GM13977 (cell line): ENCODE measurements at regions not wholly inside any gene's neighbourhood (a gene's known extent, or its start where the extent isn't known, plus 50 kb on each side); places are given as distances from the start of the nearest gene placed in this dataset.

Experiments used
- DNase-seq: peaks from one replicate; pipeline ENCODE4 v3.0.0; 2012; ENCODE audit warnings: low spot score
- in situ Hi-C: fragments of 300-500 bp; cut with MboI; formaldehyde crosslinking; loops from one replicate; pipeline ENCODE4 v1.12.0; 2022; ENCODE audit warnings: low sequenced_read_pairs, low pct_unique_long_range_greater_than_20kb, mixed read lengths, inconsistent platforms; ENCODE audit not compliant: unreplicated experiment
- TF ChIP-seq, protein P1 (sequence below): IDR thresholded peaks from 2 replicates; pipeline ENCODE4 v1.5.1; 2012; ENCODE audit warnings: mild to moderate bottlenecking, control low read depth; ENCODE audit not compliant: insufficient read depth; ENCODE audit errors: extremely low read depth, missing control alignments

DNA sequence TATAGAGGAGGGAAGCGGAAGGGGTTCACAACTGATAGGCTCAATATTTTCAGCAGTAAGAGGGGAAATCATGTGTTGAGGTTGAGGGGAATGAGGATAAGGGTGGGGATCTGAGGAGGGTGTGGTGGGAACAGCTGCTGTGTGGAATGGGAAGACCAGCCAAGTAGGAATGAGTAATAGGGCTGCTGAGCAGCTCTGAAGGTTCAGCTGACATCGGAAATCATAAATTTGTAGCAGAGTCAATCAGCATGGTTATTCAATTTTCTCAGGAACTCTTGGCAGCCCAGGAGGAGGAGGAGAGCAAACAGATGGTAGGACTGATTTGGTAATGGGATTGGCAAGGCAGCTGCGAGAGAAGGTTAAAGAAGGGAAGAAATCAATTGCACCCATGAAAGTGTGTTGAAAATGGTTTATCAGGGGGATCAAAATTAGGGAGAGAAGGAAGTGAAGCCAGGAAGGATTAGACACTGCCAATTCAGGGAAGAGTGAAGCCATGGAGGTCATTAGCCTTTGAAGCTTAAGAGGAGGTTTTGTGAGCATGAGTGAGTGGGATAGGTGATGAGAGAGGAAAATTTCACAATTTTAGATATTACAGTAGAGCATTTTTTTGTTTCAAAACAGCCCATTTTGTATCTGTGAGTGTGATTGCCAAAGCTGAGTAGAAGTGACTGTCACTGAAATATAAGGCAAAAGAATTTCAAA, 82.6 kb downstream of the PCDH7 start:
- TF ChIP-seq, protein P1, sequence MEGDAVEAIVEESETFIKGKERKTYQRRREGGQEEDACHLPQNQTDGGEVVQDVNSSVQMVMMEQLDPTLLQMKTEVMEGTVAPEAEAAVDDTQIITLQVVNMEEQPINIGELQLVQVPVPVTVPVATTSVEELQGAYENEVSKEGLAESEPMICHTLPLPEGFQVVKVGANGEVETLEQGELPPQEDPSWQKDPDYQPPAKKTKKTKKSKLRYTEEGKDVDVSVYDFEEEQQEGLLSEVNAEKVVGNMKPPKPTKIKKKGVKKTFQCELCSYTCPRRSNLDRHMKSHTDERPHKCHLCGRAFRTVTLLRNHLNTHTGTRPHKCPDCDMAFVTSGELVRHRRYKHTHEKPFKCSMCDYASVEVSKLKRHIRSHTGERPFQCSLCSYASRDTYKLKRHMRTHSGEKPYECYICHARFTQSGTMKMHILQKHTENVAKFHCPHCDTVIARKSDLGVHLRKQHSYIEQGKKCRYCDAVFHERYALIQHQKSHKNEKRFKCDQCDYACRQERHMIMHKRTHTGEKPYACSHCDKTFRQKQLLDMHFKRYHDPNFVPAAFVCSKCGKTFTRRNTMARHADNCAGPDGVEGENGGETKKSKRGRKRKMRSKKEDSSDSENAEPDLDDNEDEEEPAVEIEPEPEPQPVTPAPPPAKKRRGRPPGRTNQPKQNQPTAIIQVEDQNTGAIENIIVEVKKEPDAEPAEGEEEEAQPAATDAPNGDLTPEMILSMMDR: no peak
- DNase-seq: no peak
- in situ Hi-C loops: no loop called here

DNA sequence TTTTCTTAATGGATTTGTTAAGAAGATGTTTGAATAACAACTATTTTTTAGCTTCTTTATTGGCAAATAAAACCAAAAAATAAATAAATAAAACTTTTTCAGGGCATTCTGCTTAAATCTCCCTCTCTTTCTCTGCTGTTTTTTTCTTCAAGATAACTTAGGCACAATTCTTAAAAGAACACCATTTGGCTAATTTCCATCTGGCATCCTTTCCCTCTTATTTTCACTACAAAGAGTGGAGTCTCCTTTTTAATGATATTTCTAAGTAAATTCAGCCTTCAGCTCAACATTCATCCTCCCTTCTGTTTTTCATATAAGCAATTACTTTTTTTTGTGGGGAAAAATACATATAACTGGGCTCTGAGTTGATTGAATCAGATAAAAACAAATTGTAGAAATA, 88.1 kb downstream of the PCDH7 start:
- DNase-seq: no peak
- in situ Hi-C loops: no loop called here
- TF ChIP-seq, protein P1: no peak

DNA sequence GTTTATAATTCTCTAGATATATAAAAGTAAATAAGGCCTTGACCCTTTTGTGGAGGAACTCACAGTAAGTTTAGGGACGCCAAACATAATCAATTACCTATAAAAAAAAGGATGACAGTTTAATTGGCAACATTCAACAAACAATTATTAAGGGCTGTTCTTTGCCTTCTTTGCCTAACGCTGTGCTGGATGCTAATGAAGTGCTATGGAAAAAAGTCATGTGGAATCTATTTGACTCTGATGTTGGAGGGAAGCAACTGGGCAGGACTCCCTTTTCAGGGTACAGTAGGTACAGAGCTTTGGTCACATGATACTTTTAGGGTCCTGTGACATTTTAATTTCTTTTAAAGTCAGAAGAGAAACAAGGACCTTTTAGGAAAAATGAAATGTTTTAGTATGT, 91.1 kb downstream of the PCDH7 start:
- TF ChIP-seq, protein P1: no peak
- no peak for DNase-seq
- in situ Hi-C loops: no loop called here

DNA sequence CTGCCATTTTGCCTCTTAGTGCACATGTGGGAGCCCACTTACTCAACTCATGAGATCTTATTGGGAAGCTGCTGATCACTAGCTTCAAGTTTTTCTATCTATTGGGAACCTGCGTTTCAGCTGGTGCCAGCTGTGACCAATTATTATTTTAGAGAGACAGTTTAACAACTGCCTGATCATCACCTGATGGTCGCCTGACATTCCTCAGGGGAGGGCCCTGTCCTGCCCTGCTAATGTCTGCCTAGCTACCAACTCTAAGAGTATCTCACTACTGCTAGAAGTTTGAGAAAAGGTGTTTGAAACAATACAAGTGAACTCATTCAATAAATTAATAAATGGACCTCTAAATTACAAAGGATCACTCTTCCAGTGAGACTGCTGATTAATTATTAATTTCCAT, 95.5 kb downstream of the PCDH7 start:
- TF ChIP-seq, protein P1: no peak
- in situ Hi-C loops: no loop called here
- no peak for DNase-seq

DNA sequence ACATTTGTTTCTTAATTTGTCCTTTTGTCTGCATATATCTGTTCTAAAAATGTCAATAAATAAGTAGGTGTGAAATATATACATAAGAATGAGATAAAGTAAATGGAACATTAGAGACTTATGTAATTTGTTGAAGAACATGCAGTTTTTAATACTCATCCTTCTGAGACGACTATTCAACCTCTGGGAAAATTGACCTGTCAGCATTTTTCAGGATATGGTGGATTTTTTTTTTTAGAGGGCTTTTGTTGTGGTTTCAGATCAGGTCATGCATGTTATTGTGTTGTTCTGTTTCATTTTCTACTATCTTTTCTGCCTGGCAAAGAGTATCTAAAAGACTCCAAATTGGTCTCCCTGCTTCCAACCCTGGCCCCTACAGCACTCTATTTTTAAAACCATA, 97.3 kb downstream of the PCDH7 start:
- TF ChIP-seq, protein P1: no peak
- in situ Hi-C loops: no loop called here
- no peak for DNase-seq

DNA sequence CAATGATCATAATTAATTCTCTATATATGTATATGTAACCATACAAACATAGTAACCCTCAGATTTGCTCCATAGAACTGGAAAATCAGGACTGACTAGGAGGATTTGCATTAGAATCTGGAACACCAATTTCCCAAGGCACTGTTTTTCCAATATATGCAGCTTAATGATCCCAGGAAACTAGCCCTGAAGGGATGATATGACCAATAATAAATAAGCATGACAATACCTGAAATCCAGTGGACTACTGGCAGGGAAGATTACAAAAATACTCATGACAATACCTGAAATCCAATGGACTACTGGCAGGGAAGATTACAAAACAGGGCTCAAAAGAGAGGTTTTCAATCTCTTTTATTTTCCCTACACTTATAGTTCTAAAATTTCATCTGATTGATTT, 98.4 kb downstream of the PCDH7 start:
- TF ChIP-seq, protein P1: no peak
- no peak for DNase-seq
- in situ Hi-C loops: no loop called here
